GM21526 (cell line): ENCODE measurements at regions not wholly inside any gene's neighbourhood (a gene's known extent, or its start where the extent isn't known, plus 50 kb on each side); places are given as distances from the start of the nearest gene placed in this dataset.
"Not testable (repeated sequence)": the region's sequence is repeated elsewhere in the genome, so short reads cannot be mapped to it uniquely, and the experiment has no call there.

ENCODE experiments used
- ATAC-seq: cut with Tn5 transposase; IDR thresholded peaks from one replicate; pipeline ENCODE4 v1.9.1; 2021; ENCODE audit warnings: moderate library complexity; ENCODE audit not compliant: unreplicated experiment, low FRiP score

DNA sequence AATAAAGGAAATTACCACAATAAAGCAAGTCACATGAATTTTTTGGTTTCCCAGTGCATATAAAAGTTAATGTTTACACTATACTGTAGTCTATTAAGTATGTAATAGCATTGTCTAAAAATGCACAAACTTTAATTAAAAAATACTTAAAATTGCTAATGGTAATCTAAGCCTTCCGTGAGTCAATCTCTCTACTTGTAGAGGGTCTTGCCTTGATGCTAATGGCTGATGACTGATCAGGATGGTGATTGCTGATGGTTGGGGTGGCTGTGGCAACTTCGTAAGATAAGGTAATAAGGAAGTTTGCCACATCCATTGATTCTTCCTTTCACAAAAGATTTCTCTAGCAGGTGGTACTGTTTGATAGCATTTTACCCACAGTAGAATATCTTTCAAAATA is 466.6 kb upstream of the PROX1 start:
- no peak for ATAC-seq

- ATAC-seq, result no peak
Observed at GRCh38 chr1:213523781-213524398, 463.9 kb upstream of the PROX1 start.

GRCh38 chr1:213526306-213526705 is 461.5 kb upstream of the PROX1 start:
- no peak for ATAC-seq

GRCh38 chr1:213530611-213531320 is 457.0 kb upstream of the PROX1 start:
- ATAC-seq, result no peak

DNA sequence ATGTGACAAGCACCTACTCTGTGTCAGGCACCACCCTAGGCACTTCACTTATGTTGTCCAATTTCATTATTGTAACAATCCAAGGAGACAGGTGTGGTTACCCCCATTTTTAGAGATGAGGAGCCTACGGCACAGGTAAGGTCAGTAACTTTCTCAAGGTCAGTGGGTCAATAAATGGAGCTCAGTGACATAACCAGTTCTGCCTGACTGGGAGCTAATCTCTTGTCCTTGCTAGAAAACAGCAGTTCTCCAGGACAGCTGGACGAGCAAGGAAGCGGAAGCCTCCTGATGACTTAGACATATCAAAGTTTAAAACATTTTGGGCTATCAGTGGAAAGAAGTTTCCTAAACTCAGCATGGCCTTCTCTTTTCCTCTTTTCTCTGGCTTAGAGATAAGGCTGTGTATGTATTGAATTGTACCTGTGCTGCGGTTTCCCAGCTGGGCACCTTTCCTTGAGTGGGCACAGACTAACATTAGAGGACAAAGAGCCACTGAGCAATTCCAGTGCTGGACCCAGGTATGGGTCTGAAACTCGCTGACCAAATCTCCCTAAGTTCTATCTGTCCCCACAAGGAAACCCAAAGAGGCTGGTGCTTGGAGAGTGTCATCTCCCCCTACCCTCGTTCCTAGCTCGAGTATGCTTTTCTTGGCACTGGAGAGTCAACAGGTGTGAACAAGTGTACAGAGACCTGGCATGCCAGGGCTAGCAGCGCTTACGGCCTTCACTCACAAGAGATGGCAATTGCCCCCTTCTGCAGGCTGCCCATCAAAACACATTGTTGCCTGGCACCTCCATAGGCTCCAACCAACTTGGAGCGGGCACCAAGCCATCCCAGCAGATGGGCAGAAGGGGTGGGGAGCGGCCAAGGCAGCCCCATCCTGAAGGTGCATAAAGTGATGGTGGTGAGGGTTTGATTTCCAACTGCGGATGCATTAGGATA is 456.1 kb upstream of the PROX1 start:
- no peak for ATAC-seq

DNA sequence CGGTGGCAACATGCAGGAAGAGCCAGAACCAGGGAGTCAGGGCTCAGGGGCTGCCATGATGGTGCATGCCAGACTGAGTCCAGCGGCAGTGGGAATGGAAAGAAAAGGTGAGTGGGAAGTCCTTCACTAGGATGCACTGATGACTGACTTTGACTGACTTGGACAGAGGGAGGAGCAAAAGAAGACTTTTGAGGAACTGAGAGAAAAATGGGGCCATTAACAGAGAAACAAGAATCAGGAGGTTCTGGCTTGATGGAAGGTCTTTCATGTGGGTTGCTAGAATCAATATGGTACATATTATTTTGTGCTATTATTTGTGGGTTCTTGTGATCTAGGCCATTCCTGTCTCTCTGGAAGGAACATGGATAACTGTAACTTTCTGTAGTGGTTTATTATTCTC is 454.6 kb upstream of the PROX1 start:
- peak; percentile 63 for ATAC-seq

DNA sequence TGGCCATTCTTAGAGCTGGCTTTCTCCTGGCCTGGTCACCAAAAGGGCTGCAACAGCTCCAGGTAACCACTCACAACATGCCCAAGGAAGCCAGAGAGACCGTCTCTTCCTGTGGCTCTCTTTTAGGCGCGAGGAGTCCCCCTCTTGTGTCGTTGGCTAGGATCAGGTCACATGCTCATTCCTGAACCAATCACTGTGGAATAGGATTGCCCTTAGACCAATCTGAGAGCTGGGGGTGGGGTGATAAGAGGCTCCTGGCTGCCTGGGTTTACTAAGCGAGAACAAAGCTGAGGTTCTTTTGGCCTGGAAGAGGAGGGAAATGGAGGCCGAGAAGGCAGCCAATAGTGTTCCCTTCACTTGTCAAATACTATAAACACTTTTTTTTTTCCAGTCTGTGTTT is 452.1 kb upstream of the PROX1 start:
- ATAC-seq, result no peak

DNA sequence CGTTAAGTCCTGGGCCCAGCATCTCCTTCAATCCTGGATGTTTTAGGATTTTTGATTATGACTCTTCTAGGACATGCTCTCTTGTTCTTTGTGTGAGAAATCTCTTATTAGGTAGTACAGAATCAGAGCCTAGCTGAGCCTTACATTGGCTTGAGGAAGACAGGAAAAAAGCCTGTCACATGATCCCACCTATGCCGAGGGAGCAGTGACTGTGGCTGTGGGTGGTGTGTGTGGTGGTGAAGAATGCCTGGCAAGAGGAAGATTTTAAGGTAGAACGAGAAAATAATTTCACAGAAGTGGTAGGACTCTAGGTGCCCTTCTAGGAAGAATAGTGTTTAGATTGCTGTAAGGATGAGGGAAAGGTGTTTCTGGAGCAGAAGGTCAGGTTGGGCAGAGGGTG is 449.5 kb upstream of the PROX1 start:
- ATAC-seq, result no peak

GRCh38 chr1:213539464-213539863 is 448.3 kb upstream of the PROX1 start:
- no peak for ATAC-seq

DNA sequence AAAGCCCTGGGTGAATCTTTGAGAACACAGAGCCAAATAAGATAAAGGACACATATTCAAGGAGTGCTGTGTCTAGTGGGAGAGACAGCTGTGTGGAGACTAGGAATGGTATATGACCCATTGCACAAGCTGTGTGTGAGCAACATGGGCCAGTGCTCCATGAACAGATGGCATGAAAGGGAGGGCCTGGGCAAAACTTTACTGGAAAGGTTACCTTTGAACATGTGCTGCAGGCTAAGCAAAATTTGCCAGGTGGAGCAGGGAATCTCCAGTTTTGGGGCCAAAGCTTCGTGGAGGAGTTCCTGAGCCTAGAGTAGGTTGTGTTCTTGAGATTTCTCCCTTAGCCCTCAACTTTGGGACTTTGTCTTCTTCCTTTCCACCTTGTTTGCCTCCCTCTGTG is 446.1 kb upstream of the PROX1 start:
- ATAC-seq, result no peak

- not testable (repeated sequence) for ATAC-seq
Observed at GRCh38 chr1:213545181-213545580, 442.6 kb upstream of the PROX1 start.

DNA sequence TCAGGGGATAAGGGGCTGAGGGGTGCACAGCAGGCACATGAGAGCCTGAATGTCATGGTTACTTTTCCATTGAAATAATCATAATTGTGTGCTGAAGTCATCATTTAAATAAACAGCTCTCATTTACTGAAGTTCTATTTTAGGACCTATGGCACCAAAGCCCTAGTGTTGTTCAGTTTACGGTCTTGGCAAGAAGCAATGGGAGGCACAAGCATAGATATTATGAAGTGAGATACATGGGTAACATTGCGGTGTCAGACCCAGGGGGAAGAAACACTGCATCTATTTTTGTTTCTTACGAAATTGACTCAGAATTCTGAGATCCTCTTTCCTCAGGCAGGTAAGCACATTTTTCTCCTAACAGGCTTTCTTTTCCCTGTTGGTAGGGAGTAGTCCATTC is 437.8 kb upstream of the PROX1 start:
- ATAC-seq, result no peak

GRCh38 chr1:213550804-213551203 is 437.0 kb upstream of the PROX1 start:
- no peak for ATAC-seq

DNA sequence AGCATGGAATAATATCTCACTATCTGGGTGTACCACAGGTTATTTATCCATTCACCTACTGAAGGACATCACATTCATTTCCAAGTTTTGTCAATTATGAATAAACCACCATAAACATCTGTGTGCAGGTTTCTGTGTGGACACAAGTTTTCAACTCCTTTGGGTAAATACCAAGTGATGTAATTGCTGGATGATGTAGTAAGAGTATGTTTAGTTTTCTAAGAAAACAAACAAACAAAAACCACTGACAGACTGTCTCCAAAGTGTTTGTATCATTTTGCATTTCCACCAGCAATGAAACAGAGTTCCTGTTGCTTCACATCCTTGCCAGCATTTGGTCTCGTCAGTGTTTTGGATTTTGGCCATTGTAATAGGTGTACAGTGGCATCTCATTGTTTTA is 435.7 kb upstream of the PROX1 start:
- no peak for ATAC-seq

DNA sequence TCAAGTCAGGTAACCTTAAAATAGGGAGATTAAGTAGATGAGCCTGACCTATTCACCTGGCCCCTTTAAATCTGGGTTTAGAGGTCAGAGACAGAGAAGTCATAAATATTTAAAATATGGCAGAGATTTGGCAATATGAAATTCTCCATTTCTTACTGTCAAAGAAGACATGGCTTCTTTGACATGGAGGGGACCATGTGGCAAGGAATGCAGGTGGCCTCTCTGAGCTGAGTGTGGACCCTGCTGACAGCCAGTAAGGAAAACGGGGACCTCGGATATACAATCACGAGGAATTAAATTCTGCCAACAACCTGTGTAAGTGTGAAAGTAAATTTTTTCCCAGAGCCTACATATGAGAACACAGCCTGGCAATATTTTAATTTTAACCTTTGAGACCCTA is 427.5 kb upstream of the PROX1 start:
- ATAC-seq, result no peak

- no peak for ATAC-seq
Observed at GRCh38 chr1:213561870-213562269, 425.9 kb upstream of the PROX1 start.

GRCh38 chr1:213564215-213564659 is 423.5 kb upstream of the PROX1 start:
- ATAC-seq, result no peak

DNA sequence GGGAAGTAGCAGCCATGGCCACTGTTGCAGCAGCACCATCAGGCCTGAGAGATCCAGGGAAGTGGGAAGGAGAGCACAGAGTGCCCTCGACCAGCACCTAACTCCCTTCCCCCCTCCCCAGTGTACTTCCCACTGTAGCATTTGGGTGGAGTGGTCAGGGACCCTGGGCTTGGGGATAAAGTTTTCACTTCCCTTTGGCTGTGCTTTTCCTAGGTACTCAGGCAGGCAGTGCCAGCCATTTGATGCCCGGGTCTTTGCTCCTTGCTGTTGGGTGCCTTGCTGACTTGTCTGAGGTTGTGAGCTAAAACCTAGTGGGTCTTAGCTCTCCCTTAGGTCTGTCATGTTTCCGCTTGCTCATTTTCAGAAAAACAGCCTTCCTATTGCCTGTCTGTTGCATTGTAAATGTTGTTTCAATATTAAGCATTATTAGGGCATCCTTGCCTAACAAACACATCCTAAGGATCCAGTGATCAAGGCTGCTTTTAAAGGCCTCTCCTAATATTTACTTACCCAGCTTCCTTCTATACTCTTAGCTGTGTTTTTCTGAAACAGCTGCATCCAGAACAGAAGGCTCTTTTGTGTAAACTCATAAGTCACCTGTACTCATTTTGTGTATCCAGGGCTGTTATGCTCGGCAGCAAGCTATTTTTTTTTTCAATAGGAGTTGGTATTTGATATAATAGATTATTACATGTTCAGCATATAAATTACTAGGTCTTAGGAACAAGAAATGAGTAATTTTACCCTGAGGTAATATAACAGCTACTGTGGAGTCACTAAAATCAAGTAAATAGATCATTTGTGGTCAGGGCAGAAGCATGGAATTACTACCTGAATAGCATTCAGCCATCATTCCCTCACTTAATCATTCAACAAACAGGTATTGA is 418.6 kb upstream of the PROX1 start:
- no peak for ATAC-seq

DNA sequence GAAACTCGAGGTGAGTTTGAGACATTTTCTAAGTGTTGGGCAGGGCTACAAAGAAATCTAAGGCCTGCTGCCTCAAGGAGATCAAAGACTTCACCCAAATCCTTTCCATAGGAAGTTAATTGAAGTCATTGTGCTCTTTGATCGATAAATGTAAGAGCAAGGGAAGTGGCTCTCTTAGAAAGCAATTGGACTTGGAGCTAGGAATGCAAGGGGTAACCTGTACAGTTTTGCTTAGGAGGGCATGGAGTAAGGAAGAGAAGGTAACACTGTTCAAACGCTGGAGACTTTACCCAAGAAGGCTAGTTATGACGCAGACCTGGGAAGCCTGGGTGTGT is 418.0 kb upstream of the PROX1 start:
- no peak for ATAC-seq

DNA sequence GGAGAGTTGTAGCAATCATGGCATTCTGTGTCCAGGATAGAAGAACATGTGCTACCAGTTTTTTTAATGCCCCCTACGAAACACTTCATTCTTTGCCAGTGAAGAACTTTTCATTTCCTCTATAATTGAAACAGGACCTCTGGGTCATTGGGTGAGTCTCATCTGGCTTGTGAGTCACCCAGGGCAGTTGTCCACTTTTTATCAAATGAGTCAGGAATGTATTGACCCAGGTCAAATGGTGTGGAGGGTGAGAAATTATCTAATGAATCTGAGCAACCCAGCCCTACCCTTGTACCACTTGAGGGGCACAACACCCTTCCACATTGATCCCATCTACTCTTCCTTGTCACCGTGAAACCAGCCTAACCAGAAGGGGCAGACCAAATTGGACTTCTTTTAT is 417.3 kb upstream of the PROX1 start:
- ATAC-seq, result no peak

- no peak for ATAC-seq
Observed at GRCh38 chr1:213571419-213571818, 416.4 kb upstream of the PROX1 start.
